Activated naive CD8-positive, alpha-beta T cell treated with anti-CD3 and anti-CD28 coated beads, Interleukin-2, amount 50 U/mL, for 24 hours (primary cell): ENCODE measurements at regions not wholly inside any gene's neighbourhood (a gene's known extent, or its start where the extent isn't known, plus 50 kb on each side); places are given as distances from the start of the nearest gene placed in this dataset.

Source experiments
- ATAC-seq: fragments of 150-1000 bp; cut with Tn5 transposase; one replicate; pipeline ENCODE4 v1.10.0; 2021
- DNase-seq: peaks from one replicate; pipeline ENCODE4 v3.0.0; 2021
- H3K27ac Mint-ChIP-seq: one replicate; pipeline ENCODE4 v1.8.0; 2021; ENCODE audit warnings: mild to moderate bottlenecking, mixed read lengths
- H3K27me3 Mint-ChIP-seq: one replicate; pipeline ENCODE4 v1.8.0; 2021; ENCODE audit warnings: mixed read lengths
- H3K36me3 Mint-ChIP-seq: one replicate; pipeline ENCODE4 v1.8.0; 2021; ENCODE audit warnings: low read depth, mixed read lengths
- H3K4me1 Mint-ChIP-seq: one replicate; pipeline ENCODE4 v1.8.0; 2021; ENCODE audit warnings: mixed read lengths
- H3K4me3 Mint-ChIP-seq: one replicate; pipeline ENCODE4 v1.8.0; 2021; ENCODE audit warnings: mild to moderate bottlenecking, moderate library complexity, mixed read lengths
- H3K9me3 Mint-ChIP-seq: one replicate; pipeline ENCODE4 v1.8.0; 2021; ENCODE audit warnings: mixed read lengths

- no peaks in the 10 kb centered on the region for H3K4me1 Mint-ChIP-seq
- DNase-seq = no peak
- H3K36me3 Mint-ChIP-seq = no peaks in the 10 kb centered on the region
- ATAC-seq = no peak
- no peak overlapping the region for H3K27ac Mint-ChIP-seq
- H3K9me3 Mint-ChIP-seq = no peaks in the 10 kb centered on the region
- H3K4me3 Mint-ChIP-seq = no peak overlapping the region
- peaks cover 3% of the 10 kb centered on the region for H3K27me3 Mint-ChIP-seq
Measured at GRCh38 chr3:102643546-102643945, 208.7 kb downstream of the ZPLD1 start.

- no peak overlapping the region for H3K27ac Mint-ChIP-seq
- no peak for DNase-seq
- H3K36me3 Mint-ChIP-seq = no peaks in the 10 kb centered on the region
- no peaks in the 10 kb centered on the region for H3K4me1 Mint-ChIP-seq
- ATAC-seq = no peak
- H3K9me3 Mint-ChIP-seq = no peaks in the 10 kb centered on the region
- H3K27me3 Mint-ChIP-seq = peaks cover 4% of the 10 kb centered on the region
- H3K4me3 Mint-ChIP-seq = no peak overlapping the region
Measured at GRCh38 chr3:102646557-102646956, 211.7 kb downstream of the ZPLD1 start.

GRCh38 chr3:102660653-102661052 is 225.8 kb downstream of the ZPLD1 start:
- Mint-ChIP-seq H3K9me3 (no peaks in the 10 kb centered on the region), H3K27me3 (peaks cover 2% of the 10 kb centered on the region), H3K27ac (no peak overlapping the region), H3K4me1 (no peaks in the 10 kb centered on the region), H3K36me3 (no peaks in the 10 kb centered on the region), H3K4me3 (no peak overlapping the region)
- ATAC-seq = no peak
- no peak for DNase-seq

- no peak overlapping the region for H3K27ac Mint-ChIP-seq
- H3K36me3 Mint-ChIP-seq = no peaks in the 10 kb centered on the region
- H3K27me3 Mint-ChIP-seq = peaks cover 2% of the 10 kb centered on the region
- DNase-seq (no peak), ATAC-seq (no peak)
- no peak overlapping the region for H3K4me3 Mint-ChIP-seq
- H3K9me3 Mint-ChIP-seq = no peaks in the 10 kb centered on the region
- H3K4me1 Mint-ChIP-seq = no peaks in the 10 kb centered on the region
Measured at GRCh38 chr3:102661707-102662497, 227.1 kb downstream of the ZPLD1 start.

GRCh38 chr3:102662498-102662772 is 227.6 kb downstream of the ZPLD1 start:
- Mint-ChIP-seq H3K36me3 (no peaks in the 10 kb centered on the region), H3K27me3 (peaks cover 2% of the 10 kb centered on the region), H3K9me3 (no peaks in the 10 kb centered on the region), H3K4me3 (no peak overlapping the region), H3K4me1 (no peaks in the 10 kb centered on the region), H3K27ac (no peak overlapping the region)
- no peak for ATAC-seq
- no peak for DNase-seq

- ATAC-seq = no peak
- Mint-ChIP-seq H3K36me3 (no peaks in the 10 kb centered on the region), H3K4me1 (no peaks in the 10 kb centered on the region), H3K27me3 (peaks cover 2% of the 10 kb centered on the region), H3K4me3 (no peak overlapping the region), H3K27ac (no peak overlapping the region), H3K9me3 (no peaks in the 10 kb centered on the region)
- no peak for DNase-seq
Measured at GRCh38 chr3:102664126-102664525, 229.3 kb downstream of the ZPLD1 start.

- H3K4me1 Mint-ChIP-seq = no peaks in the 10 kb centered on the region
- no peak overlapping the region for H3K27ac Mint-ChIP-seq
- no peaks in the 10 kb centered on the region for H3K9me3 Mint-ChIP-seq
- DNase-seq (no peak), ATAC-seq (no peak)
- H3K27me3 Mint-ChIP-seq = peaks cover 2% of the 10 kb centered on the region
- no peak overlapping the region for H3K4me3 Mint-ChIP-seq
- no peaks in the 10 kb centered on the region for H3K36me3 Mint-ChIP-seq
Measured at GRCh38 chr3:102665183-102665582, 230.4 kb downstream of the ZPLD1 start.

GRCh38 chr3:102668247-102668646 is 233.4 kb downstream of the ZPLD1 start:
- no peaks in the 10 kb centered on the region for H3K4me1 Mint-ChIP-seq
- no peak for DNase-seq

GRCh38 chr3:102670986-102671385 is 236.2 kb downstream of the ZPLD1 start:
- Mint-ChIP-seq H3K4me3 (no peak overlapping the region), H3K4me1 (no peaks in the 10 kb centered on the region), H3K27me3 (peaks cover 12% of the 10 kb centered on the region), H3K36me3 (no peaks in the 10 kb centered on the region), H3K27ac (no peak overlapping the region), H3K9me3 (no peaks in the 10 kb centered on the region)
- DNase-seq = no peak
- ATAC-seq = no peak

More at GRCh38 chr3:102668247-102668646, 233.4 kb downstream of the ZPLD1 start:
- H3K9me3 Mint-ChIP-seq = no peaks in the 10 kb centered on the region
- H3K27ac Mint-ChIP-seq = no peak overlapping the region
- no peak overlapping the region for H3K4me3 Mint-ChIP-seq
- no peak for ATAC-seq
- H3K27me3 Mint-ChIP-seq = peaks cover 12% of the 10 kb centered on the region
- no peaks in the 10 kb centered on the region for H3K36me3 Mint-ChIP-seq

GRCh38 chr3:102672305-102672704 is 237.5 kb downstream of the ZPLD1 start:
- Mint-ChIP-seq H3K36me3 (no peaks in the 10 kb centered on the region), H3K4me3 (no peak overlapping the region), H3K9me3 (no peaks in the 10 kb centered on the region), H3K27me3 (peaks cover 12% of the 10 kb centered on the region), H3K27ac (no peak overlapping the region), H3K4me1 (no peaks in the 10 kb centered on the region)
- DNase-seq (no peak), ATAC-seq (no peak)

- peak; percentile 70 for DNase-seq
Measured at GRCh38 chr3:102673271-102674115, 238.7 kb downstream of the ZPLD1 start.

GRCh38 chr3:102674284-102674683 is 239.5 kb downstream of the ZPLD1 start:
- Mint-ChIP-seq H3K4me3 (no peak overlapping the region), H3K9me3 (no peaks in the 10 kb centered on the region), H3K27ac (no peak overlapping the region), H3K36me3 (no peaks in the 10 kb centered on the region), H3K4me1 (no peaks in the 10 kb centered on the region), H3K27me3 (peaks cover 14% of the 10 kb centered on the region)
- ATAC-seq = no peak
- no peak for DNase-seq

More at GRCh38 chr3:102673271-102674115, 238.7 kb downstream of the ZPLD1 start:
- H3K4me1 Mint-ChIP-seq = no peaks in the 10 kb centered on the region
- no peak overlapping the region for H3K27ac Mint-ChIP-seq
- H3K4me3 Mint-ChIP-seq = no peak overlapping the region
- no peaks in the 10 kb centered on the region for H3K36me3 Mint-ChIP-seq
- peak; percentile 40 for ATAC-seq
- H3K9me3 Mint-ChIP-seq = no peaks in the 10 kb centered on the region
- H3K27me3 Mint-ChIP-seq = peaks cover 13% of the 10 kb centered on the region

GRCh38 chr3:102676424-102676823 is 241.6 kb downstream of the ZPLD1 start:
- peaks cover 16% of the 10 kb centered on the region for H3K27me3 Mint-ChIP-seq
- no peaks in the 10 kb centered on the region for H3K36me3 Mint-ChIP-seq
- H3K9me3 Mint-ChIP-seq = no peaks in the 10 kb centered on the region
- H3K4me1 Mint-ChIP-seq = no peaks in the 10 kb centered on the region
- H3K27ac Mint-ChIP-seq = no peak overlapping the region
- no peak overlapping the region for H3K4me3 Mint-ChIP-seq
- DNase-seq (no peak), ATAC-seq (no peak)

- Mint-ChIP-seq H3K27me3 (peaks cover 16% of the 10 kb centered on the region), H3K4me3 (no peak overlapping the region), H3K27ac (no peak overlapping the region), H3K36me3 (no peaks in the 10 kb centered on the region), H3K9me3 (no peaks in the 10 kb centered on the region), H3K4me1 (no peaks in the 10 kb centered on the region)
- ATAC-seq (no peak), DNase-seq (no peak)
Measured at GRCh38 chr3:102682741-102683140, 247.9 kb downstream of the ZPLD1 start.

- DNase-seq (no peak), ATAC-seq (no peak)
- Mint-ChIP-seq H3K9me3 (no peaks in the 10 kb centered on the region), H3K27ac (no peak overlapping the region), H3K27me3 (peaks cover 11% of the 10 kb centered on the region), H3K4me3 (no peak overlapping the region), H3K36me3 (no peaks in the 10 kb centered on the region), H3K4me1 (no peaks in the 10 kb centered on the region)
Measured at GRCh38 chr3:102686792-102687191, 252.0 kb downstream of the ZPLD1 start.
